ENCODE measurements at regions not wholly inside any gene's neighbourhood (a gene's known extent, or its start where the extent isn't known, plus 50 kb on each side); places are given as distances from the start of the nearest gene placed in this dataset.
A peak's percentile ranks its signal among the peaks of the same experiment; 100 is the strongest.

- intact Hi-C loops (cut with DNase I): no loop called here
- Histone ChIP-seq H3K9me3 (no peaks in the 10 kb centered on the region), H3K4me1 (no peaks in the 10 kb centered on the region), H3K27ac (no peak overlapping the region), H3K36me3 (no peaks in the 10 kb centered on the region), H3K4me3 (no peak overlapping the region), H3K27me3 (no peaks in the 10 kb centered on the region)
- TF ChIP-seq CTCF (IDR thresholded peaks at IDR 0.05) (no peak), POLR2AphosphoS5 (IDR thresholded peaks at IDR 0.05; ENCODE audit: insufficient read depth in 1 of 2, low read depth in 1 of 2) (no peak), POLR2A (IDR thresholded peaks at IDR 0.05) (no peak)
- DNase-seq (ENCODE audit: extremely low spot score in 2 of 2): no peak
These were observed 397.1 kb downstream of the SNAPC1 start for GRCh38 chr14:62159314-62159713.

GRCh38 chr14:62162998-62163589 is 400.9 kb downstream of the SNAPC1 start:
- H3K9me3 ChIP-seq: no peaks in the 10 kb centered on the region
- TF ChIP-seq CTCF (IDR thresholded peaks at IDR 0.05): peak; percentile 8 to 58 (median 56)
- no peak for TF ChIP-seq POLR2A (IDR thresholded peaks at IDR 0.05)
- no peaks in the 10 kb centered on the region for H3K36me3 ChIP-seq
- no peak overlapping the region for H3K27ac ChIP-seq
- intact Hi-C loops (cut with DNase I): no loop called here
- no peak for DNase-seq (ENCODE audit: extremely low spot score in 2 of 2)
- no peaks in the 10 kb centered on the region for H3K27me3 ChIP-seq
- no peak overlapping the region for H3K4me3 ChIP-seq
- no peaks in the 10 kb centered on the region for H3K4me1 ChIP-seq

DNA sequence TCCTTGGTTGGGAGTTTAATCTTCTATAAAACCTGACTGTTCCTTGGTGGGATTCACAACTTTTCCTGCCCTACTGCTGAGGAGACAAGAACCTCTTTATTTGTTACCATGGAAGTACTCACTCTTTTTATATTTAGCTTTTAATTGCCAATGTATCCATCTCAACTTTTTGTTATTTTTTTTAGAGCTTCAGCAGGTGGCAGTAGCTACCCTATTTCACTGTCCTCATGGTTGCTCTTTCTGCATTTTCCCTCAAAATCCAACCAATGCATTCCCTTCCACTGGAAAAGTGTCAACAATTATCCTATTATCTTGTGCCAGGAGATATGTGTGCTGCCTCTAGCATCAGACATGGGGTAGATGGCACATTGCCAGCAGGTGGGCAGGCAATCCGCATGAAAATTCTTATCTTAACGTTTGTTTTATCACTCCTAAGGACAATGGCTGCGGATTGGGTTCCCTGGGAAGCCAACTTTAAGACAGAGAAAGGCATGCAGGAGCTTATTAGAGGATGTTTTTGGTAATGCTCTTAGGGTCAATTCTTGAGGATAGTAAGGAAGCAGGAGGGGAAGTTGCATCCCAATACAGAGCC is 406.4 kb downstream of the SNAPC1 start:
- Histone ChIP-seq H3K36me3 (no peaks in the 10 kb centered on the region), H3K4me1 (no peaks in the 10 kb centered on the region), H3K9me3 (no peaks in the 10 kb centered on the region), H3K4me3 (no peak overlapping the region), H3K27me3 (no peaks in the 10 kb centered on the region), H3K27ac (no peak overlapping the region)
- no peak for DNase-seq (ENCODE audit: extremely low spot score in 2 of 2)
- intact Hi-C loops (cut with DNase I): no loop called here
- TF ChIP-seq CTCF (IDR thresholded peaks at IDR 0.05) (no peak), POLR2AphosphoS5 (IDR thresholded peaks at IDR 0.05; ENCODE audit: insufficient read depth in 1 of 2, low read depth in 1 of 2) (no peak), POLR2A (IDR thresholded peaks at IDR 0.05) (no peak)

DNA sequence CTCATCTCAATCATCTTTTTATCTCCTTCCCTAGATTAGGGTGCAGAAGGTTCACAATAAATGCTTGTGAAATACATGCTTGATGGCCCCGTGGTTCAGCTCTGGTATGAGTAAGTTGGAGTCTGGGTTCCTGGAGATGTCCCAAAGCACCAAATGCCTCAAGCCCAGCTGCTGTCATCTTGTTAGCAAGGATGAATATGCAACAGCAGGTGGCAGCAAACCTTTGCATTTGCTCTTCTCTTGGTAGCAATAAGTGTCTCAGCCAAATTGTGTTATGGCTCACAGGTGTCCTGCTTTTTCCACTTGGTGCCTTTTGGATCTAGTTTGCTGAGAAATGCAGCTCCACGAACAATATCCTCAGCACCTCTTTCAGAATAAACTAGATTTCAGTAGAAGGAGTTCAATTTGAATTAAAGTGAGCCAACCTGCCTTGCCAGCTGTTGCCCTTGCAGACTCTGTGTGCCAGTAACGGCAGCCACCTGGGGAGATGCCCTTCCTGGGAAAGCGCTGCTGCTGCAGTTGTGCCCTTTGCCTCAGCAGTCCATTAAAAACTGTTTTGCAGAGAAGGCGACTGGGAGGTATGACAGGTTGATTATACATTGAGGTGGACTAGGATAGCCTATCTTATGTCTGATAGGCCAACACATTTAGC is 417.3 kb downstream of the SNAPC1 start:
- intact Hi-C loops (cut with DNase I): no loop called here
- no peak for DNase-seq (ENCODE audit: extremely low spot score in 2 of 2)
- no peaks in the 10 kb centered on the region for H3K36me3 ChIP-seq
- TF ChIP-seq POLR2AphosphoS5 (IDR thresholded peaks at IDR 0.05; ENCODE audit: insufficient read depth in 1 of 2, low read depth in 1 of 2) (peak in 1 of 2 donors; percentile 18), CTCF (IDR thresholded peaks at IDR 0.05) (peak in 2 of 3 experiments; percentile 15 to 43), POLR2A (IDR thresholded peaks at IDR 0.05) (no peak)
- H3K27me3 ChIP-seq: no peaks in the 10 kb centered on the region
- H3K27ac ChIP-seq: no peak overlapping the region
- no peaks in the 10 kb centered on the region for H3K4me1 ChIP-seq
- H3K9me3 ChIP-seq: no peaks in the 10 kb centered on the region
- no peak overlapping the region for H3K4me3 ChIP-seq

DNA sequence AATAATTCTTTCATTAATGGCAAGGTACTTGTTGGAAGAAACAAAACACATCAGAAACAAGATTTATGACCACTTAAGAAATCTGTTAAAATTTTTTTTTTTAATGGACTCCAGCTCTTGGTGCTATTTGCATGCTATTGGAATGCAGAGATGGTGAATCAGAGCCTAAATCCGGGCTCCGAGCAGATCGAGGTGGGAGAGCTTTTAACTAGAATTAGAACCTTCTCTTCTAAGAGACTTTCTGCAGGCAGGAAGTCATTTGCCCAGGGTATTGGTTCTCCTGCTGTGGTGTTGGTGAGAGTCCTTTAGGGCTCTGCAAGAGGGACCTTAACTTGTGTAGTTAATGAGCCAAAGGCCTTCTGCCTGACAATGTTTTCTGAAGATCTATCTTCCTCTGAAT is 419.4 kb downstream of the SNAPC1 start:
- Histone ChIP-seq H3K27me3 (no peaks in the 10 kb centered on the region), H3K9me3 (no peaks in the 10 kb centered on the region), H3K4me3 (no peak overlapping the region), H3K4me1 (no peaks in the 10 kb centered on the region), H3K27ac (no peak overlapping the region), H3K36me3 (no peaks in the 10 kb centered on the region)
- intact Hi-C loops (cut with DNase I): no loop called here
- no peak for DNase-seq (ENCODE audit: extremely low spot score in 2 of 2)
- TF ChIP-seq POLR2A (IDR thresholded peaks at IDR 0.05) (no peak), CTCF (IDR thresholded peaks at IDR 0.05) (no peak), POLR2AphosphoS5 (IDR thresholded peaks at IDR 0.05; ENCODE audit: insufficient read depth in 1 of 2, low read depth in 1 of 2) (no peak)

Measured in vagina (tissue), 2 donors.